Stimulated activated CD8-positive, alpha-beta memory T cell treated with anti-CD3 and anti-CD28 coated beads, Interleukin-12 subunit alpha, Interleukin-12 subunit beta, amount 100 ng/mL, for 1 hour (primary cell): ENCODE measurements at regions not wholly inside any gene's neighbourhood (a gene's known extent, or its start where the extent isn't known, plus 50 kb on each side); places are given as distances from the start of the nearest gene placed in this dataset.
"Not testable (repeated sequence)": the region's sequence is repeated elsewhere in the genome, so short reads cannot be mapped to it uniquely, and the experiment has no call there.

Experiments used
- DNase-seq: peaks from one replicate; pipeline ENCODE4 v3.0.0-alpha.2; 2020; ENCODE audit warnings: low read depth

GRCh38 chr1:4172644-4173599, 272.9 kb upstream of the C1orf174 start:
- no peak for DNase-seq

GRCh38 chr1:4173731-4174130, 273.7 kb upstream of the C1orf174 start:
- DNase-seq = no peak

DNA sequence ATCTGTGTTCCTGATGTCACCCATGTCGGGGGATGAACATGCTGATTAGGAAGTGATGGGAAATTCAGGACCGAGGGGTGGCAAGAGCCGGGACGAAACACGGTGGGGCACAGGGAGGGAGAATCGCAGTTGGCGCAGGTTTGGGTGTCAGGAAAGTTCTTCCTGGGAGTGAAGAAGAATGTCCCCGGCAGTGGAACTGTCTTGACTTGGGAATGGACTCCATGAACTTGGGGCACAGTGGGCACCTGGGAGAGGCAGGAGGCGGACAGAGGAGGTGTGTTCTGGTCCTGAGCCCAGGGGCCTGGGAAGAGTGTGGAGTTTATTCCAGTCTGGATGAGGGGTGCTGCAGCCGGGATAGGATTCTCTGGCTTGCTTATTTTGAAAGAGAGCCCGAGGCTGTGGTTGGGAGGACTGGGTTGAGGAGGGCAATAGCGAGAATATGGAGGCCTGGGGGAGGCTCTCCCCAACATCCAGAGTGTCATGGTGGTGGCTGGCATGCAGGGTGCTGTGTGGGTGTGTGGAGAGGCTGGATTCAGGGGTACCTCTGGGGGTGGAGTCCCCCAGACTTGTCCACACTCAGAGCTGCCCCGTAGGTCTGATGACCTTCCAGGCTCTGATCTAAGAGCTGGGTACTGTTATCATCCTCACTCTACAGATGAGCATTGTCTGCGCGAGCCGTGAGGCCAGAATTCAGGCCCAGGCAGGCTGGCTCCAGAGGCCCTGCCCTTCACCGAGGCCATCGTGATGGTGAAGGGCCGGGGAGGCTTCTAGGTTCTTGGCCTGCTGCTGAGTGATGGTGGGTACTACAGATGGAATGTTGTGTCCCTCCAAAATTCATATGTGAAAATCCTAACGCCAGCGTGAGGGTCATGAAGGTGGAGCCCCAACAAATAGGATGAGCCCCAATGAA, 274.5 kb upstream of the C1orf174 start:
- no peak for DNase-seq

- DNase-seq = no peak
These were observed 275.7 kb upstream of the C1orf174 start for GRCh38 chr1:4175566-4176405.

DNA sequence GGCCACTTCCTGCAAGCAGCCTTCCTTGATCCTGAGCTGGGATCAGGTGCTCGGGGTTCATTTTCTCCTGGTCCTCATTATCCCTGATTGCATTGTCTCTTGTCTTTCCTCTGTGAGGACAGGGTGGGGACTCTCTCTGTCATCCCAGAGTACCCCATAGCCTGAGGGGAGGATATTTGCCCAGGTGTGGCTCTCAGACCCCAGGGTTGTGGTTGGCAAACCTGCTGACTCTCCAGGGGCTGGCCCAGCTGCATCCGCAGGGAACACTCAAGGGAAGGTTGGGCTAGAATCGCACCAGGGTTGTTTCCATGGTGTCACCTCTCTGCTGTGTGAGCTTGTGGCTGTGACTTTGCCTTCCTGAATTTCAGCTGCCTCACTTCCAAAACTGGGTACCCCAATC, 276.8 kb upstream of the C1orf174 start:
- DNase-seq = no peak

- no peak for DNase-seq
These were observed 277.5 kb upstream of the C1orf174 start for GRCh38 chr1:4177425-4178150.

DNA sequence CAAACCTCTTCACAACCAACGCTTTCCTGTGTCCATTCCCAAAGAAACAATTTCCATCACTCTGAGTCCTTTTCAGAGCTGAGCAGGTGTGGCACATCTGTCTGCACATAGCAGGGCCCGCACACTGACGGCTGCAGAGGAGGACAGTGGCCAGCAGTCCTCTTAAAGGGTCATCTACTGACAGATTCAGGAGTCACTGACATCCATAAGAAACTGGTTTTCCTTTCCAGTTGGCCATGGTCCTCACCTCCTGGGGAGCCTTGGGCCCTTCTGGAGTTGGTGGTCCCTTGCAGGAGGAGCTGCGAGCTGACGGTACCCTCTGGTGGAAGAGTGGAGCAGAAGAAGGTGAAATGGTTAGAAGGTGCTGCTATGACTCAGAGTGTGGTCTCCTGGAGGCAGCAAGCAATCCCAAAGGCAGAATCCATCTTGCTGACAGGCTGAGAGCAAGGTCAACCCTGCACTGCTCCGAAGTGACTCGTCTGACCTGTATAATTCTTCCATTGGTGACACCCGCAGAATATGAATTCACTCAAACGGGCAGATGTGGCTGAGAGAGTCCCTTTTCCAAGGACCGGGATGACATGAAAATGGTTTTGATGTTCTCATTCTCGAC, 278.5 kb upstream of the C1orf174 start:
- no peak for DNase-seq

DNA sequence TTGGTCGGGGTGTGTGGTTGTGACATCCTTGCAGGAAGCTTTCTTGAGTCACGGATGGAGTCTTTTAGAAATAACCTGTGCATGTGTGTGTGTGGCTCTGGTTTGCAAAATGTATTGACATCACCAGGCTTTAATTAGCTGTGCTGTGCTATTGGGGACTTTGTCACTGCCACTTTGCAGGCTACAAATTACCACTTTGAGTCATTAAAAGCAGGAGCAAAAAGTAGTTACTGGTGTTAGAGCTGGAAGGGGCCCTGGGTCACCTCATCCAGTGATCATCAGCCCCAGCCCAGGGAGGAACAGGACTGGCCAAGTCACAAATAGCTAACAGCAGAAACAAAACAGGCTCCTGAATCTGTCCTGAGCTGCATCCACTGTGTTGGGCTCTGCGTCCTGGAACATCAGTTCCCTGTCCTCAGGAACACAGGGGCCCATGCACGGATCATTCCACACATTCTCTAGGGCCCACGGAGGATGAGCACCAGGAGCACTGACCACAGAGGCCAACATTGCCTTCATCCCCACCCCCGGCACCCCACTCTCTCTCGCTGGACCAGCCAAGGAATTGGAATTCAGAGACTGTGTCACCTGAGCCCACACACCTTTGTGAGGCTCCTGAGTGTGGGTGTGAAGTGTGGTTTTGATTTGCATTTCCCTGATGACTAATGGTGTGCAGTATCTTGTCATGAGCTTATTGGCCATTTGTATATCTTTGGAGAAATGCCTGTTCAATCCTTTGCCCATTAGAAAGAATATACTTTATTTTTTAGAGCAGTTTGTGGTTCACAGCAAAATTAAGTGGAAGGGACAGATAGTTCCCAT, 280.1 kb upstream of the C1orf174 start:
- DNase-seq = no peak

- DNase-seq = not testable (repeated sequence)
These were observed 286.4 kb upstream of the C1orf174 start for GRCh38 chr1:4186486-4186885.

- no peak for DNase-seq
These were observed 303.4 kb upstream of the C1orf174 start for GRCh38 chr1:4203501-4203900.

DNA sequence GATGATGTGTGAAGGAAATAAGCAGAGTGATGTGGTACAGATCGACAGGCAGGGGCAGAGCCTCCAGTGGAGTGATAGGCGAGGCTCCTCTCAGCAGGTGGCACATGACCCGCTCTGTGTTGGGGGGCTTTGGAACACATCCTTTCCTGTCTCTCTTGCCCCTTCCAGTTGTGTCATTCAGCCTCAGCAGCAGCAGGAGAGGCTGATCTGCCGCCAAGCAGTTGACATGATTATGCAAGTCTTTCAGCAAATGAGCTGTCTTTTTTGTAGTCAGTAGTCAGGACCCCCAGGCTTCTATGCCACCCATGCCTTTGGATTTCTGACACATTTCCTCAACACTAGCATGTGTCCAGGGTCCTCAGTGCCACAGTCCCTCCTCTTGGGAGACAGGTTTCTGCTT, 307.1 kb upstream of the C1orf174 start:
- no peak for DNase-seq

GRCh38 chr1:4207842-4208692, 308.0 kb upstream of the C1orf174 start:
- no peak for DNase-seq

- DNase-seq = no peak
These were observed 310.0 kb upstream of the C1orf174 start for GRCh38 chr1:4210043-4210442.

- DNase-seq = no peak
These were observed 312.7 kb upstream of the C1orf174 start for GRCh38 chr1:4212796-4213195.

DNA sequence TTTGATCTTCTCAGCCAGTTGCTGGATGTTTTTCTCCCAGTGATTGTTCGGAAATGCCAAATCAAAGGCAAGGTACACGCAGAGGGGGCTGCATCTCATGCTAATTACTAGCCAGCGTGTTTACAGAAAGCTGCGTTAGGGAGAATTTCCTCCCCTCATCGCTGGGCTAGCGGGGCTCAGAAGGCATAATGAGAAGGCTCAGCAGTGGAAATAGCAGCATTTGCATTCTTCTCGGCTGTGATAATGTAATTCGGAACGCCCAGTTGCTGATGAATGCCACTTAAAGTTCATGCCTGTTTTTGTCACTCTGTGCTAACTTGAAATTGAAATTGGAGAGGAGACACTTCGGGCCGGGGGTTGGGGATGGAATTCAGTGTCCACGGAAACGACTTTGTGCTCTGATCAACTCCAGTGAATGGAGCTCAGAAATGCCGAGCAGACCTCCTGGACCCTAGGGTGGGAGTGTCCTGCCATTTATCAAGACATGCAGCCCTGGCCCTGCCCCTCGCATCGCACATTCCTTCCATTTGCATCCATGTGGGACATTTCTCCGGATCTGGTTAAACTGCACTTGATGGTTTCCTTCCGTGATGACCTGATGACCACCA, 313.4 kb upstream of the C1orf174 start:
- no peak for DNase-seq

DNA sequence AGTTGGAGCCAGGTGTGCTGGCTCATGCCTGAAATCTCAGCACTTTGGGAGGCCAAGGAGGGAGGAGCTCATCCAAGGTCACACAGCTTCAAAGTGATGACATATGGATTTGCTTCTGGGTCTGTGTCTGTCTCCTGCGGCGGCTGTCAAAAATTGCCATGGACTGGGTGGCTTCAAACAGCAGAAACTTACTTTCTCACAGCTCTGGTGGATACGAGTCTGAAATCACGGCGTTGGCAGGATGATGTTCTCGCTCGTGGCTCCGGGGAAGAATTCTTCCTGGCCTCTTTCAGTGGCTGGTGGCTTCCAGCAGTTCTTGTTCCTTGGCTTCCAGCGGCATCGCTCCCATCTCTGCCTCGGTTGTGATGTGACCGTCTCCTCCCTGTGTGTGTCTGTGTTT, 314.8 kb upstream of the C1orf174 start:
- DNase-seq = no peak

DNA sequence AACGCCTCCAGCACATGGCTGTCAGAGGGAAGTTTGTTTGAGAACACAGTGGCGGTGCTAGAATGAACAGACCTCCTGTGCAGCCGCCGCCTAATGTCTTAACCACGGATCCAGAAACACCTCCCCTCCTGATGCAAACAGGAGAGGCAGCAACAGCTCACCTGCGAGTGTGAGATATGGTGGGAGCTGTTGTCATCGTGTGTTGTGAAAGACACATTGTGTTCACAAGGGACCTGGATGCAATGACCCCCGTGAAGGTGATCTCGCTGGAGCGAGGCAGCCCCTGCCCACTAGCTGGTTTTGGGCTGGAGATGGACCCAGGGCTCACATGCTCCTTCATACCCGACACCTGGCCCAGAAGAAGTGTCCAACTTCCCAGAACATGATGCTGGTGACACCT, 315.3 kb upstream of the C1orf174 start:
- no peak for DNase-seq

- no peak for DNase-seq
These were observed 316.2 kb upstream of the C1orf174 start for GRCh38 chr1:4216231-4216630.

DNA sequence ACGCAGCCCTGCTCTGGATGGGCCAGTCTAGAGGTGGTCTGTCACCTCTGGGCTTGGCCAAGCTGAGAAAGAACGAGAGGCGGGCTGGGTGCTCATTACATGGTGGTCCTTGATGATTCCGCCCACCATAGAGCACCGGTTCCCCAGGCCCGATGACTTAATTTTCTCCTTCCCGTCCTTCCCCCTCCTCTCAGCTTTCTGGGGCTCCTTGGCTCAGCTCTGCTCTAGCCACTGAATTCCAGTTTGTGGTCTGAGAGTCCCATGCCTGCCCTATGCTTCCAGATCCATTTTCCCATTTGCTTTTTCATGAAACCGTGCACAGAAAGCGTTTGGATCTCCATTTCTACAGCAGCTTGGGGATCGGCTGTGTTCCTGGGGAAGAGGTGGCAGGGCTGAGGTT, 318.5 kb upstream of the C1orf174 start:
- DNase-seq = no peak
